Ascending aorta (tissue), 2 donors: ENCODE measurements at regions not wholly inside any gene's neighbourhood (a gene's known extent, or its start where the extent isn't known, plus 50 kb on each side); places are given as distances from the start of the nearest gene placed in this dataset.

Experiments
- DNase-seq, 2 donors: peaks; one replicate each; pipeline ENCODE4 v3.0.0-alpha.2; 2019; ENCODE audit warnings: low spot score in 2 of 2
- H3K27ac ChIP-seq, 2 donors: fragments of 200-600 bp; sonication (generic); one replicate each; pipeline ENCODE4 v1.5.1; 2016 to 2017; ENCODE audit warnings: mild to moderate bottlenecking in 1 of 2
- H3K27me3 ChIP-seq: fragments of 200-600 bp; sonication (generic); one replicate; pipeline ENCODE4 v1.5.1; 2017
- H3K36me3 ChIP-seq, 2 donors: fragments of 200-600 bp; sonication (generic); one replicate each; pipeline ENCODE4 v1.5.1; 2016
- H3K4me1 ChIP-seq, 2 donors: fragments of 200-600 bp; sonication (generic); one replicate each; pipeline ENCODE4 v1.5.1; 2016 to 2017; ENCODE audit warnings: mild to moderate bottlenecking in 1 of 2
- H3K4me3 ChIP-seq, 2 donors: fragments of 200-600 bp; sonication (generic); one replicate each; pipeline ENCODE4 v1.5.1; 2016 to 2017; ENCODE audit warnings: mild to moderate bottlenecking in 1 of 2
- H3K9me3 ChIP-seq, 2 donors: fragments of 200-600 bp; sonication (generic); one replicate each; pipeline ENCODE4 v1.5.1; 2016
- CTCF ChIP-seq, 3 experiments: fragments of 200-600 bp in 2 of 3; fragments of 450-650 bp in 1 of 3; sonication (generic) in 2 of 3; IDR thresholded peaks; one replicate each; pipeline ENCODE4 v1.5.1; 2016 to 2019; ENCODE audit warnings: antibody characterized with exemption in 3 of 3, mild to moderate bottlenecking in 1 of 3, moderate library complexity in 1 of 3
- intact Hi-C: fragments of 100-400 bp; cut with DNase I; formaldehyde crosslinking; loops from one replicate; pipeline ENCODE4 v1.15.1; 2023

GRCh38 chr20:21808139-21808538 is 102.7 kb downstream of the PAX1 start:
- intact Hi-C loops = loop anchor here (5.0 to 10.0 kb wide), 2 partner anchors 53 to 299 kb away; no protein-coding TSS in a partner anchor
- Histone ChIP-seq H3K4me3 (no peak overlapping the region), H3K4me1 (no peaks in the 10 kb centered on the region), H3K27me3 (no peaks in the 10 kb centered on the region), H3K27ac (no peak overlapping the region), H3K36me3 (no peaks in the 10 kb centered on the region), H3K9me3 (no peaks in the 10 kb centered on the region)
- TF ChIP-seq CTCF (IDR thresholded peaks at IDR 0.05) = no peak
- no peak for DNase-seq

GRCh38 chr20:21804802-21805201 is 99.3 kb downstream of the PAX1 start:
- intact Hi-C loops = loop anchor here (5.0 to 10.0 kb wide), 2 partner anchors 50 to 302 kb away; no protein-coding TSS in a partner anchor
- no peak for TF ChIP-seq CTCF (IDR thresholded peaks at IDR 0.05)
- H3K36me3 ChIP-seq = no peaks in the 10 kb centered on the region
- no peaks in the 10 kb centered on the region for H3K4me1 ChIP-seq
- H3K4me3 ChIP-seq = no peak overlapping the region
- DNase-seq = no peak
- H3K27me3 ChIP-seq = no peaks in the 10 kb centered on the region
- H3K27ac ChIP-seq = no peak overlapping the region
- no peaks in the 10 kb centered on the region for H3K9me3 ChIP-seq

- no peak overlapping the region for H3K27ac ChIP-seq
- intact Hi-C loops = loop anchor here (10.0 kb wide), 1 partner anchor 46 kb away; no protein-coding TSS in a partner anchor
- H3K4me1 ChIP-seq = no peaks in the 10 kb centered on the region
- no peak overlapping the region for H3K4me3 ChIP-seq
- H3K9me3 ChIP-seq = no peaks in the 10 kb centered on the region
- TF ChIP-seq CTCF (IDR thresholded peaks at IDR 0.05) = no peak
- H3K36me3 ChIP-seq = no peaks in the 10 kb centered on the region
- no peak for DNase-seq
- no peaks in the 10 kb centered on the region for H3K27me3 ChIP-seq
Observed at GRCh38 chr20:21801193-21801592, 95.7 kb downstream of the PAX1 start.

- Histone ChIP-seq H3K4me3 (no peak overlapping the region), H3K36me3 (no peaks in the 10 kb centered on the region), H3K9me3 (no peaks in the 10 kb centered on the region), H3K27me3 (no peaks in the 10 kb centered on the region), H3K27ac (no peak overlapping the region), H3K4me1 (no peaks in the 10 kb centered on the region)
- no peak for DNase-seq
- no peak for TF ChIP-seq CTCF (IDR thresholded peaks at IDR 0.05)
- intact Hi-C loops = no loop called here
Observed at GRCh38 chr20:21798384-21798783, 92.9 kb downstream of the PAX1 start.

- H3K27me3 ChIP-seq = no peaks in the 10 kb centered on the region
- no peak overlapping the region for H3K4me3 ChIP-seq
- H3K4me1 ChIP-seq = no peaks in the 10 kb centered on the region
- no peak for DNase-seq
- no peak overlapping the region for H3K27ac ChIP-seq
- no peak for TF ChIP-seq CTCF (IDR thresholded peaks at IDR 0.05)
- no peaks in the 10 kb centered on the region for H3K36me3 ChIP-seq
- intact Hi-C loops = no loop called here
- no peaks in the 10 kb centered on the region for H3K9me3 ChIP-seq
Observed at GRCh38 chr20:21796059-21796458, 90.6 kb downstream of the PAX1 start.

- no peak overlapping the region for H3K4me3 ChIP-seq
- no peak for TF ChIP-seq CTCF (IDR thresholded peaks at IDR 0.05)
- intact Hi-C loops = no loop called here
- no peaks in the 10 kb centered on the region for H3K27me3 ChIP-seq
- DNase-seq = no peak
- no peak overlapping the region for H3K27ac ChIP-seq
- no peaks in the 10 kb centered on the region for H3K4me1 ChIP-seq
- H3K36me3 ChIP-seq = no peaks in the 10 kb centered on the region
- no peaks in the 10 kb centered on the region for H3K9me3 ChIP-seq
Observed at GRCh38 chr20:21788082-21788481, 82.6 kb downstream of the PAX1 start.
